ENCODE measurements at regions not wholly inside any gene's neighbourhood (a gene's known extent, or its start where the extent isn't known, plus 50 kb on each side); places are given as distances from the start of the nearest gene placed in this dataset.

- no peak for DNase-seq
Observed at GRCh38 chr11:134905928-134906327, 493.9 kb upstream of the B3GAT1 start.

GRCh38 chr11:134905517-134905916 lies 493.5 kb upstream of the B3GAT1 start:
- DNase-seq = no peak

- no peak for DNase-seq
Observed at GRCh38 chr11:134904103-134904790, 492.2 kb upstream of the B3GAT1 start.

GRCh38 chr11:134901955-134902918 lies 490.2 kb upstream of the B3GAT1 start:
- DNase-seq = no peak

GRCh38 chr11:134901542-134901941 lies 489.5 kb upstream of the B3GAT1 start:
- DNase-seq = no peak

- DNase-seq = no peak
Observed at GRCh38 chr11:134893810-134894685, 482.0 kb upstream of the B3GAT1 start.

- no peak for DNase-seq
Observed at GRCh38 chr11:134890446-134890845, 478.4 kb upstream of the B3GAT1 start.

GRCh38 chr11:134889832-134890231 lies 477.8 kb upstream of the B3GAT1 start:
- no peak for DNase-seq

- DNase-seq = no peak
Observed at GRCh38 chr11:134888821-134889220, 476.8 kb upstream of the B3GAT1 start.

- DNase-seq = no peak
Observed at GRCh38 chr11:134887896-134888295, 475.9 kb upstream of the B3GAT1 start.

- DNase-seq = no peak
Observed at GRCh38 chr11:134883484-134883883, 471.4 kb upstream of the B3GAT1 start.

- DNase-seq = no peak
Observed at GRCh38 chr11:134882671-134883297, 470.7 kb upstream of the B3GAT1 start.

- no peak for DNase-seq
Observed at GRCh38 chr11:134882141-134882540, 470.1 kb upstream of the B3GAT1 start.

GRCh38 chr11:134880788-134881187 lies 468.7 kb upstream of the B3GAT1 start:
- no peak for DNase-seq

GRCh38 chr11:134879931-134880330 lies 467.9 kb upstream of the B3GAT1 start:
- DNase-seq = no peak

GRCh38 chr11:134879341-134879740 lies 467.3 kb upstream of the B3GAT1 start:
- no peak for DNase-seq

GRCh38 chr11:134878785-134879184 lies 466.7 kb upstream of the B3GAT1 start:
- DNase-seq = no peak

GRCh38 chr11:134876226-134876625 lies 464.2 kb upstream of the B3GAT1 start:
- no peak for DNase-seq

- DNase-seq = no peak
Observed at GRCh38 chr11:134866981-134867675, 455.1 kb upstream of the B3GAT1 start.

- no peak for DNase-seq
Observed at GRCh38 chr11:134866215-134866614, 454.2 kb upstream of the B3GAT1 start.

GRCh38 chr11:134864968-134865305 lies 452.9 kb upstream of the B3GAT1 start:
- DNase-seq = no peak
